ENCODE measurements at regions not wholly inside any gene's neighbourhood (a gene's known extent, or its start where the extent isn't known, plus 50 kb on each side); places are given as distances from the start of the nearest gene placed in this dataset.

DNA sequence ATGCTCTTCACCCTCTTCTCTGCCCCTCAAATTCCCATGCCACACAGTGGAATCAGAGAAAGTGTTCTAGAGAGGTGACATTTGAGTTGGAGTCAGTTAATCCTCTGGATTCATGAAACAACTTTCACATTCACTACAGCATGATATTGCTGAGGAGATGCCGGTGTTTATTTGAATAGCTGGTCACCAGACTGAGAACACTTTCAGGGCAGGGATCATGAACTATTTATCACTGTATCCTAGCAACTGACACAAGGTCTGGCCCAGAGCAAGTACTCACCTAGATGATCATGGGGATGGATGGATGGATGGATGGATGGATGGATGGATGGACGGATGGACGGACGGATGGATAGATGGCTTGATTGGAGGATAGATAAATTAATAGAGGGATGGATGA lies 116.7 kb upstream of the ZMIZ1 start:
- TF ChIP-seq, protein P1, sequence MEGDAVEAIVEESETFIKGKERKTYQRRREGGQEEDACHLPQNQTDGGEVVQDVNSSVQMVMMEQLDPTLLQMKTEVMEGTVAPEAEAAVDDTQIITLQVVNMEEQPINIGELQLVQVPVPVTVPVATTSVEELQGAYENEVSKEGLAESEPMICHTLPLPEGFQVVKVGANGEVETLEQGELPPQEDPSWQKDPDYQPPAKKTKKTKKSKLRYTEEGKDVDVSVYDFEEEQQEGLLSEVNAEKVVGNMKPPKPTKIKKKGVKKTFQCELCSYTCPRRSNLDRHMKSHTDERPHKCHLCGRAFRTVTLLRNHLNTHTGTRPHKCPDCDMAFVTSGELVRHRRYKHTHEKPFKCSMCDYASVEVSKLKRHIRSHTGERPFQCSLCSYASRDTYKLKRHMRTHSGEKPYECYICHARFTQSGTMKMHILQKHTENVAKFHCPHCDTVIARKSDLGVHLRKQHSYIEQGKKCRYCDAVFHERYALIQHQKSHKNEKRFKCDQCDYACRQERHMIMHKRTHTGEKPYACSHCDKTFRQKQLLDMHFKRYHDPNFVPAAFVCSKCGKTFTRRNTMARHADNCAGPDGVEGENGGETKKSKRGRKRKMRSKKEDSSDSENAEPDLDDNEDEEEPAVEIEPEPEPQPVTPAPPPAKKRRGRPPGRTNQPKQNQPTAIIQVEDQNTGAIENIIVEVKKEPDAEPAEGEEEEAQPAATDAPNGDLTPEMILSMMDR (IDR thresholded peaks at IDR 0.05), result no peak
- no peak for TF ChIP-seq POLR2A (IDR thresholded peaks at IDR 0.05)

All from thyroid gland (tissue), 4 donors.